Ovary (tissue), 7 donors: ENCODE measurements at regions not wholly inside any gene's neighbourhood (a gene's known extent, or its start where the extent isn't known, plus 50 kb on each side); places are given as distances from the start of the nearest gene placed in this dataset.

Experiments
- DNase-seq, 5 donors: peaks; one replicate each; pipeline ENCODE4 v3.0.0-alpha.2; 2019 to 2020
- H3K27ac ChIP-seq, 2 donors: fragments of 200-600 bp; one replicate each; pipeline versions ENCODE4 v1.5.1 to v1.8.0; 2019 to 2022
- H3K27me3 ChIP-seq: fragments of 200-600 bp; one replicate; pipeline ENCODE4 v1.8.0; 2022
- H3K36me3 ChIP-seq: fragments of 200-600 bp; sonication (generic); one replicate; pipeline ENCODE4 v1.5.1; 2019
- H3K4me1 ChIP-seq: one replicate; pipeline ENCODE4 v1.8.1; 2013; ENCODE audit warnings: mild to moderate bottlenecking, moderate library complexity; ENCODE audit not compliant: insufficient read depth
- H3K4me3 ChIP-seq: fragments of 200-600 bp; sonication (generic); one replicate; pipeline ENCODE4 v1.5.1; 2017
- H3K9me3 ChIP-seq, 2 donors: fragments of 200-600 bp in 1 of 2; sonication (generic) in 1 of 2; one replicate each; pipeline versions ENCODE4 v1.5.1 to v1.8.1; 2013 to 2019; ENCODE audit warnings: mild to moderate bottlenecking in 1 of 2, moderate library complexity in 1 of 2
- CTCF ChIP-seq, 3 donors: fragments of 450-650 bp in 2 of 3; fragments of 200-600 bp in 1 of 3; IDR thresholded peaks; one replicate each; pipeline versions ENCODE4 v1.5.1 to v1.8.0; 2016 to 2022; ENCODE audit warnings: antibody characterized with exemption in 3 of 3, mild to moderate bottlenecking in 1 of 3
- EP300 ChIP-seq: sonication (generic); formaldehyde crosslinking; IDR thresholded peaks from one replicate; pipeline ENCODE4 v1.6.1; 2017; ENCODE audit warnings: antibody characterized with exemption
- POLR2A ChIP-seq: fragments of 450-650 bp; IDR thresholded peaks from one replicate; pipeline ENCODE4 v1.6.1; 2017; ENCODE audit warnings: antibody characterized with exemption, mild to moderate bottlenecking, moderate library complexity
- WGBS, 3 donors: extraction: QIAGEN DNeasy Blood & Tissue Kit in 1 of 3; methylation state at CpG; one replicate each; pipeline versions ENCODE4 v1.1.5 to v1.1.7; 2013 to 2017; 5-methylcytosine and 5-hydroxymethylcytosine counted together
- intact Hi-C, 4 donors: fragments of 100-400 bp; cut with DNase I; formaldehyde crosslinking; loops; one replicate each; pipeline versions ENCODE4 v1.11.0 to v1.15.1; 2022 to 2023
- donor health status: DM: no; HTN: no; CAD: no; lungs with moderate emphysema.
- donor health status: DM: no; HTN: no; CAD: no.
- donor health status: Bipolar disorder and iron deficiency.
- donor health status: DM: no; HTN: no; CAD: no.
- donor health status: DM: yes; HTN: yes; CAD: no.

- Histone ChIP-seq H3K27me3 (no peaks in the 10 kb centered on the region), H3K27ac (no peak overlapping the region), H3K9me3 (no peaks in the 10 kb centered on the region), H3K4me3 (no peak overlapping the region), H3K4me1 (no peaks in the 10 kb centered on the region), H3K36me3 (no peaks in the 10 kb centered on the region)
- intact Hi-C loops, result no loop called here
- DNase-seq, result no peak
- no peak for TF ChIP-seq POLR2A
- TF ChIP-seq CTCF (IDR thresholded peaks at IDR 0.05), result no peak
- no peak for TF ChIP-seq EP300
- WGBS, 3 donors, result 72 to 95% (median 90%) methylated on average over 2 of the region's 2 CpGs
Measured at GRCh38 chr1:193524021-193524420, 337.6 kb upstream of the B3GALT2 start.

DNA sequence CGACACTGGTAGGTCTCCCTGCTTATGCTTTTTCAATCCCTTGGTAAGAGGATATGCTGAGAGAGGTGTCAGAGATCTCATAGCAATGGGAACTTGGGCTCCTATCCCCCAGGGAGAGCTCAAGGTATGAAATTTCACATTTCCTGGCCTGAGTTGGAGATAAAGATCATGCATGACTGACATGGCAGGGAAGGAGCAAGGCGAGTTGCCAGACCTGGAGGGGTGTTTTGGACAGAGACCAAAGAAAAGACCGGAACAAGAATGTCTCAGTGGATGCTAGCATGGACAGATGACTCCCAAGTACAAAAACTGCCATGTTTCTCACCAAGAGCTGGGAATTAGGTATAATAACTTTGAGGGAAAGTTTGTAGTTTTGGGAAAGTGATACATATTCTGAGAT lies 334.1 kb upstream of the B3GALT2 start:
- H3K4me1 ChIP-seq, result no peaks in the 10 kb centered on the region
- WGBS, 3 donors, result 83 to 85% (median 84%) methylated on average over 3 of the region's 3 CpGs
- no peaks in the 10 kb centered on the region for H3K36me3 ChIP-seq
- no peaks in the 10 kb centered on the region for H3K9me3 ChIP-seq
- H3K4me3 ChIP-seq, result no peak overlapping the region
- DNase-seq, result no peak
- H3K27me3 ChIP-seq, result no peaks in the 10 kb centered on the region
- TF ChIP-seq CTCF (IDR thresholded peaks at IDR 0.05) (no peak), POLR2A (no peak), EP300 (no peak)
- intact Hi-C loops, result no loop called here
- no peak overlapping the region for H3K27ac ChIP-seq

DNA sequence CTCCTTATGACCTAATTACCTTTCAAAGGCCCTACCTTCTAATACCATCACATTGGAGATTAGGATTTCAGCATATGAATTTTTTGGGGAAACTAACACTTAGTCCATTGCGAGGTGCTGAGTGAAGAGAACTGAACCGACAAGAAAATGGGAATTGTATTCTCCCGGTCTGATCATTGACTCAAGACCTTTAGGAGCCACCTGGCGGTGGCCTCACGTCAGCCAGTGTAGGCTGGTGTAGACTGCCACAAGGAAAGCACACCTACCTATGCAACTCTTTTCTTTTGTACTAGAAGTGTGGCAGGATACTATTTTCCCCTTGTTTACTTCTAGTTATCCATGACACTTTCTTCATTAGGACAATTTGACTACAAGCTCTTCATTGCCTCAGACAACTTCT lies 333.5 kb upstream of the B3GALT2 start:
- Histone ChIP-seq H3K36me3 (no peaks in the 10 kb centered on the region), H3K27ac (no peak overlapping the region), H3K4me3 (no peak overlapping the region), H3K9me3 (no peaks in the 10 kb centered on the region), H3K27me3 (no peaks in the 10 kb centered on the region), H3K4me1 (no peaks in the 10 kb centered on the region)
- TF ChIP-seq POLR2A (no peak), CTCF (IDR thresholded peaks at IDR 0.05) (no peak), EP300 (no peak)
- 94 to 95% (median 95%) methylated on average over 5 of the region's 5 CpGs for WGBS, 3 donors
- DNase-seq, result no peak
- intact Hi-C loops, result no loop called here

GRCh38 chr1:193516755-193517388 lies 330.5 kb upstream of the B3GALT2 start:
- intact Hi-C loops, result no loop called here
- H3K36me3 ChIP-seq, result no peaks in the 10 kb centered on the region
- no peak overlapping the region for H3K27ac ChIP-seq
- H3K27me3 ChIP-seq, result no peaks in the 10 kb centered on the region
- no peak for TF ChIP-seq EP300
- no peaks in the 10 kb centered on the region for H3K9me3 ChIP-seq
- 94 to 97% (median 95%) methylated on average over 5 of the region's 5 CpGs for WGBS, 3 donors
- no peak for DNase-seq
- H3K4me3 ChIP-seq, result no peak overlapping the region
- no peaks in the 10 kb centered on the region for H3K4me1 ChIP-seq

GRCh38 chr1:193514397-193514796 lies 328.0 kb upstream of the B3GALT2 start:
- Histone ChIP-seq H3K4me1 (no peaks in the 10 kb centered on the region), H3K36me3 (no peaks in the 10 kb centered on the region), H3K9me3 (no peaks in the 10 kb centered on the region), H3K4me3 (no peak overlapping the region), H3K27ac (no peak overlapping the region), H3K27me3 (no peaks in the 10 kb centered on the region)
- no peak for DNase-seq
- 94 to 96% (median 94%) methylated on average over 4 of the region's 4 CpGs for WGBS, 3 donors
- intact Hi-C loops, result no loop called here
- no peak for TF ChIP-seq POLR2A
- TF ChIP-seq CTCF (IDR thresholded peaks at IDR 0.05), result no peak
- TF ChIP-seq EP300, result no peak
